ENCODE measurements at regions not wholly inside any gene's neighbourhood (a gene's known extent, or its start where the extent isn't known, plus 50 kb on each side); places are given as distances from the start of the nearest gene placed in this dataset.

DNA sequence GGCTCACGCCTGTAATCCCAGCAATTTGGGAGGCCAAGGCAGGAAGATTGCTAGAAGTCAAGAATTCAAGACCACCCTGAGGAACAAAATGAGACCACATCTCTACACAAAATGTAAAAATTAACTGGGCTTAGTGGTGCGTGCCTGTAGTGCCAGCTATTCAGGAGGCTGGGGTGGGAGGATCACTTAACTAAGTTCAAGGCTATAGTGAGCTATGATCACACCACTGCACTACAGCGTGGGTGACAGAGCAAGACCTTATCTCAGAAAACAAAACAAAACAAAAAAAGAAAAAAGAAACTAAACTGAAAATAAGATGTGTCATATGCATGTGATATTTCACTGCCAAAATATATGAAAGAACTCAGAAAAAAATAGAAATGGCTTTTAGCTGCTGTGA lies 243.3 kb upstream of the CCDC54 start:
- Histone ChIP-seq H3K36me3 (no peaks in the 10 kb centered on the region), H3K4me3 (no peak overlapping the region), H3K9me3 (no peaks in the 10 kb centered on the region), H3K27ac (no peak overlapping the region), H3K27me3 (replicated peaks; ENCODE audit: insufficient read depth) (no peaks in the 10 kb centered on the region), H3K4me1 (ENCODE audit: control insufficient read depth in 1 of 2, low read depth in 2 of 2) (no peaks in the 10 kb centered on the region)
- ATAC-seq (ENCODE audit: insufficient number of reproducible peaks, low FRiP score, low read depth) (no peak), DNase-seq (ENCODE audit: low spot score) (no peak)
- TF ChIP-seq, protein P1, sequence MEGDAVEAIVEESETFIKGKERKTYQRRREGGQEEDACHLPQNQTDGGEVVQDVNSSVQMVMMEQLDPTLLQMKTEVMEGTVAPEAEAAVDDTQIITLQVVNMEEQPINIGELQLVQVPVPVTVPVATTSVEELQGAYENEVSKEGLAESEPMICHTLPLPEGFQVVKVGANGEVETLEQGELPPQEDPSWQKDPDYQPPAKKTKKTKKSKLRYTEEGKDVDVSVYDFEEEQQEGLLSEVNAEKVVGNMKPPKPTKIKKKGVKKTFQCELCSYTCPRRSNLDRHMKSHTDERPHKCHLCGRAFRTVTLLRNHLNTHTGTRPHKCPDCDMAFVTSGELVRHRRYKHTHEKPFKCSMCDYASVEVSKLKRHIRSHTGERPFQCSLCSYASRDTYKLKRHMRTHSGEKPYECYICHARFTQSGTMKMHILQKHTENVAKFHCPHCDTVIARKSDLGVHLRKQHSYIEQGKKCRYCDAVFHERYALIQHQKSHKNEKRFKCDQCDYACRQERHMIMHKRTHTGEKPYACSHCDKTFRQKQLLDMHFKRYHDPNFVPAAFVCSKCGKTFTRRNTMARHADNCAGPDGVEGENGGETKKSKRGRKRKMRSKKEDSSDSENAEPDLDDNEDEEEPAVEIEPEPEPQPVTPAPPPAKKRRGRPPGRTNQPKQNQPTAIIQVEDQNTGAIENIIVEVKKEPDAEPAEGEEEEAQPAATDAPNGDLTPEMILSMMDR (IDR thresholded peaks at IDR 0.05): no peak

GRCh38 chr3:107142171-107142570 lies 235.1 kb upstream of the CCDC54 start:
- no peak overlapping the region for H3K27ac ChIP-seq
- DNase-seq (ENCODE audit: low spot score) (no peak), ATAC-seq (ENCODE audit: insufficient number of reproducible peaks, low FRiP score, low read depth) (no peak)
- H3K36me3 ChIP-seq: no peaks in the 10 kb centered on the region
- TF ChIP-seq, protein P1 (IDR thresholded peaks at IDR 0.05): no peak
- H3K4me1 ChIP-seq (ENCODE audit: control insufficient read depth in 1 of 2, low read depth in 2 of 2): no peaks in the 10 kb centered on the region
- no peaks in the 10 kb centered on the region for H3K9me3 ChIP-seq
- H3K27me3 ChIP-seq (replicated peaks; ENCODE audit: insufficient read depth): no peaks in the 10 kb centered on the region
- no peak overlapping the region for H3K4me3 ChIP-seq

GRCh38 chr3:107142786-107143575 lies 234.3 kb upstream of the CCDC54 start:
- H3K27me3 ChIP-seq (replicated peaks; ENCODE audit: insufficient read depth): no peaks in the 10 kb centered on the region
- no peak overlapping the region for H3K27ac ChIP-seq
- no peaks in the 10 kb centered on the region for H3K9me3 ChIP-seq
- H3K4me1 ChIP-seq (ENCODE audit: control insufficient read depth in 1 of 2, low read depth in 2 of 2): no peaks in the 10 kb centered on the region
- H3K4me3 ChIP-seq: no peak overlapping the region
- DNase-seq (ENCODE audit: low spot score) (no peak), ATAC-seq (ENCODE audit: insufficient number of reproducible peaks, low FRiP score, low read depth) (no peak)
- TF ChIP-seq, protein P1 (IDR thresholded peaks at IDR 0.05): no peak
- H3K36me3 ChIP-seq: no peaks in the 10 kb centered on the region

- TF ChIP-seq, protein P1 (IDR thresholded peaks at IDR 0.05): no peak
- Histone ChIP-seq H3K4me1 (ENCODE audit: control insufficient read depth in 1 of 2, low read depth in 2 of 2) (no peaks in the 10 kb centered on the region), H3K9me3 (no peaks in the 10 kb centered on the region), H3K4me3 (no peak overlapping the region), H3K27me3 (replicated peaks; ENCODE audit: insufficient read depth) (no peaks in the 10 kb centered on the region), H3K27ac (no peak overlapping the region), H3K36me3 (no peaks in the 10 kb centered on the region)
- DNase-seq (ENCODE audit: low spot score) (no peak), ATAC-seq (ENCODE audit: insufficient number of reproducible peaks, low FRiP score, low read depth) (no peak)
Observed at GRCh38 chr3:107150675-107151074, 226.6 kb upstream of the CCDC54 start.

- TF ChIP-seq, protein P1 (IDR thresholded peaks at IDR 0.05): no peak
- DNase-seq (ENCODE audit: low spot score): no peak
- Histone ChIP-seq H3K4me3 (no peak overlapping the region), H3K4me1 (ENCODE audit: control insufficient read depth in 1 of 2, low read depth in 2 of 2) (no peaks in the 10 kb centered on the region), H3K36me3 (no peaks in the 10 kb centered on the region), H3K27ac (no peak overlapping the region), H3K27me3 (replicated peaks; ENCODE audit: insufficient read depth) (no peaks in the 10 kb centered on the region), H3K9me3 (peaks cover 6% of the 10 kb centered on the region)
- ATAC-seq (ENCODE audit: insufficient number of reproducible peaks, low FRiP score, low read depth): no peak
Observed at GRCh38 chr3:107153981-107154380, 223.3 kb upstream of the CCDC54 start.
